Activated CD4-positive, alpha-beta T cell treated with anti-CD3 and anti-CD28 coated beads, Interleukin-2, amount 50 U/mL, for 24 hours (primary cell): ENCODE measurements at regions not wholly inside any gene's neighbourhood (a gene's known extent, or its start where the extent isn't known, plus 50 kb on each side); places are given as distances from the start of the nearest gene placed in this dataset.

Source experiments
- DNase-seq, 2 donors: peaks; one replicate each; pipeline ENCODE4 v3.0.0-alpha.2; 2020; ENCODE audit warnings: low read depth in 1 of 2, low spot score in 1 of 2

GRCh38 chr6:167049275-167049674 lies 50.1 kb downstream of the CEP43 start:
- DNase-seq: no peak

GRCh38 chr6:167050903-167051302 lies 51.7 kb downstream of the CEP43 start:
- DNase-seq: no peak

GRCh38 chr6:167053895-167054530 lies 54.8 kb downstream of the CEP43 start:
- DNase-seq: no peak

- no peak for DNase-seq
Measured at GRCh38 chr6:167054987-167055386, 55.8 kb downstream of the CEP43 start.

GRCh38 chr6:167056370-167056769 lies 57.2 kb downstream of the CEP43 start:
- DNase-seq: peak in 1 of 2 donors; percentile 47

- no peak for DNase-seq
Measured at GRCh38 chr6:167058261-167058660, 59.1 kb downstream of the CEP43 start.
